ENCODE measurements at regions not wholly inside any gene's neighbourhood (a gene's known extent, or its start where the extent isn't known, plus 50 kb on each side); places are given as distances from the start of the nearest gene placed in this dataset.
"Not testable (repeated sequence)": the region's sequence is repeated elsewhere in the genome, so short reads cannot be mapped to it uniquely, and the experiment has no call there.

DNA sequence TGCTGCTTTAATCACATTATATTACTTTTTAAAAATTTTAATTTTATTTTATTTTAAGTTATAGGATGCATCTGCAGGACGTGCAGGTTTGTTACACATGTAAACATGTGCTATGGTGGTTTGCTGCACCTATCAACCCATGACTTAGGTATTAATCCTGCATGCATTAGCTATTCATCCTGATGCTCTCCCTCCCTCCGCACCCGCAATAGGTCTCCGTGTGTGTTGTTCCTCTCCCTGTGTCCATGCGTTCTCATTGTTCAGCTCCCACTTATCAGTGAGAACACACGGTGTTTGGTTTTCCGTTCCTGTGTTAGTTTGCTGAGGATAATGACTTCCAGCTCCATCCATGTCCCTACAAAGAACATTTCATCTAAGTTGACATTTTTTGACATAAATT is 283.2 kb downstream of the CYRIA start:
- DNase-seq (ENCODE audit: low spot score) (no peak), ATAC-seq (ENCODE audit: insufficient number of reproducible peaks, low FRiP score, low read depth) (no peak)
- TF ChIP-seq, protein P1, sequence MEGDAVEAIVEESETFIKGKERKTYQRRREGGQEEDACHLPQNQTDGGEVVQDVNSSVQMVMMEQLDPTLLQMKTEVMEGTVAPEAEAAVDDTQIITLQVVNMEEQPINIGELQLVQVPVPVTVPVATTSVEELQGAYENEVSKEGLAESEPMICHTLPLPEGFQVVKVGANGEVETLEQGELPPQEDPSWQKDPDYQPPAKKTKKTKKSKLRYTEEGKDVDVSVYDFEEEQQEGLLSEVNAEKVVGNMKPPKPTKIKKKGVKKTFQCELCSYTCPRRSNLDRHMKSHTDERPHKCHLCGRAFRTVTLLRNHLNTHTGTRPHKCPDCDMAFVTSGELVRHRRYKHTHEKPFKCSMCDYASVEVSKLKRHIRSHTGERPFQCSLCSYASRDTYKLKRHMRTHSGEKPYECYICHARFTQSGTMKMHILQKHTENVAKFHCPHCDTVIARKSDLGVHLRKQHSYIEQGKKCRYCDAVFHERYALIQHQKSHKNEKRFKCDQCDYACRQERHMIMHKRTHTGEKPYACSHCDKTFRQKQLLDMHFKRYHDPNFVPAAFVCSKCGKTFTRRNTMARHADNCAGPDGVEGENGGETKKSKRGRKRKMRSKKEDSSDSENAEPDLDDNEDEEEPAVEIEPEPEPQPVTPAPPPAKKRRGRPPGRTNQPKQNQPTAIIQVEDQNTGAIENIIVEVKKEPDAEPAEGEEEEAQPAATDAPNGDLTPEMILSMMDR (IDR thresholded peaks at IDR 0.05): no peak
- Histone ChIP-seq H3K27me3 (replicated peaks; ENCODE audit: insufficient read depth) (no peaks in the 10 kb centered on the region), H3K9me3 (no peaks in the 10 kb centered on the region), H3K4me1 (ENCODE audit: control insufficient read depth in 1 of 2, low read depth in 2 of 2) (no peaks in the 10 kb centered on the region), H3K4me3 (no peak overlapping the region), H3K36me3 (no peaks in the 10 kb centered on the region), H3K27ac (no peak overlapping the region)

DNA sequence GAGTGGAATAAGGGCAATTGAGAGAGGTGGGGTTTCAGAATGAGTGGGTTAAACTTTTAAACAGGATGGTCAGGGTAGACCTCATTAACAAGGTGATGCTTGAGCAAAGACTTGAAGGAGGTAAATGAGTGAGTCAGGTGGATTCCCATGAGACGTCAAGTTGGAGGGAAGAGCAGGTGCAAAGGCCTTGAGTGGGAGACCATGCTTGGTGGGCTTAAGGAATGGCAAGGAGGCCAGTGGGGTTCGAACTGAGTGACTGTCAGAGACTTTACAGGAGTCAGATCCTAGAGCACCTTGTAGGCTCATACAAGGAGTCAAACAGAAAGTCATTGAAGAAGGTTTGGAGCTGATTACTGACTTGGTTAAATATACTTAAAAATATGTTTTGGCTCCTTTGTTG is 284.1 kb downstream of the CYRIA start:
- no peak overlapping the region for H3K27ac ChIP-seq
- no peak for DNase-seq (ENCODE audit: low spot score)
- TF ChIP-seq, protein P1 (IDR thresholded peaks at IDR 0.05): no peak
- H3K27me3 ChIP-seq (replicated peaks; ENCODE audit: insufficient read depth): no peaks in the 10 kb centered on the region
- H3K9me3 ChIP-seq: no peaks in the 10 kb centered on the region
- H3K4me3 ChIP-seq: no peak overlapping the region
- H3K4me1 ChIP-seq (ENCODE audit: control insufficient read depth in 1 of 2, low read depth in 2 of 2): no peaks in the 10 kb centered on the region
- no peaks in the 10 kb centered on the region for H3K36me3 ChIP-seq
- ATAC-seq (ENCODE audit: insufficient number of reproducible peaks, low FRiP score, low read depth): no peak

DNA sequence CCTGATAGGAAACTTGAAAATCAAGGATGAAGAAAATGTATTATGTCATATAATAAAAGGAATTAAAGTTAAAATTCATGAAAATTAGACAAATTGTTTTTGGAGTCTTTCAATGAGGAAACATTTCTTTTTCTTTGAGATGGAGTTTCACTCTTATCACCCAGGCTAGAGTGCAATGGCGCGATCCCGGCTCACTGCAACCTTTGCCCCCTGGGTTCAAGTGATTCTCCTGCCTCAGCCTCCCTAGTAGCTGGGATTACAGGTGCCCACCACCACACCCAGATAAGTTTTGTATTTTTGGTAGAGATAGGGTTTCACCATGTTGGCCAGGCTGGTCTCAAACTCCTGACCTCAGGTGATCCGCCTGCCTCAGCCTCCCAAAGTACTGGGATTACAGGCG is 285.7 kb downstream of the CYRIA start:
- H3K36me3 ChIP-seq; DNase-seq (ENCODE audit: low spot score); H3K4me1 ChIP-seq (ENCODE audit: control insufficient read depth in 1 of 2, low read depth in 2 of 2); H3K27ac ChIP-seq; H3K9me3 ChIP-seq; H3K4me3 ChIP-seq; H3K27me3 ChIP-seq (replicated peaks; ENCODE audit: insufficient read depth); ATAC-seq (ENCODE audit: insufficient number of reproducible peaks, low FRiP score, low read depth): not testable (repeated sequence)

DNA sequence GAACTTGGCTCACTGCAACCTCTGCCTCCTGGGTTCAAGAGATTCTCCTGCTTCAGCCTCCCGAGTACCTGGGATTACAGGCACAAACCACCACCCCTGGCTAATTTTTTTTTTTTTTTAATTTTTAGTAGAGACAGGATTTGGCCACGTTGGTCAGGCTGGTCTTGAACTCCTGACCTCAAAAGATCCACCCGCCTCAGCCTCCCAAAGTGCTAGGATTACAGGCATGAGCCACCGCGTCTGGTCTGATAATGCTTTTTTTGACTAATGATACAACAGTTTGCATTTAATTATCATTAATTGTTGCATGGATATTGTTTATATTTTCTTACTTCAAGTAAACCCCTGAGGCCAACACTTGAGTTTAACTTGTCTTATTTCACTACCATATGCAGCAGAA is 286.6 kb downstream of the CYRIA start:
- H3K9me3 ChIP-seq; H3K4me1 ChIP-seq (ENCODE audit: control insufficient read depth in 1 of 2, low read depth in 2 of 2); H3K36me3 ChIP-seq; H3K27ac ChIP-seq; DNase-seq (ENCODE audit: low spot score); H3K4me3 ChIP-seq; ATAC-seq (ENCODE audit: insufficient number of reproducible peaks, low FRiP score, low read depth); H3K27me3 ChIP-seq (replicated peaks; ENCODE audit: insufficient read depth): not testable (repeated sequence)

DNA sequence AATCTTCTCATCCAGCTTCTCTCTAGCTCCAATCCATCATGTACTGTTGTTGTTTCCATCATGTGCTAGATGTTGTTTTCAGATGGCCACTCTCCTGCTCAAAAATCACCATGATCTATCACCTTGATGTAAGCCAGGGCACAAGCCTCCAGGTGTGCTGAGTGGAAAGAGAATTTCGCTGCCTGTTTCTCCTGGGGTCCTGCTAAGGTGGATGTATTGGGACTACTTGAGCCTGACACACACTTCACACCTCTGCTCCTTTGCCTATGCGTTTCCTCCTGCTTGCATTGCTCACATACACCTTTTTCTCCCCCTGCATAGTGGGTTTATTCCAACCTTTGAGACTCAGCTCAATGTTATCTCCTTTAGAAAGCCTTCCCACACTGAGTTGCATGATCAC is 287.6 kb downstream of the CYRIA start:
- DNase-seq (ENCODE audit: low spot score) (no peak), ATAC-seq (ENCODE audit: insufficient number of reproducible peaks, low FRiP score, low read depth) (no peak)
- TF ChIP-seq, protein P1 (IDR thresholded peaks at IDR 0.05): no peak
- H3K9me3 ChIP-seq: no peaks in the 10 kb centered on the region
- H3K27ac ChIP-seq: no peak overlapping the region
- H3K27me3 ChIP-seq (replicated peaks; ENCODE audit: insufficient read depth): no peaks in the 10 kb centered on the region
- H3K4me3 ChIP-seq: no peak overlapping the region
- H3K36me3 ChIP-seq: no peaks in the 10 kb centered on the region
- H3K4me1 ChIP-seq (ENCODE audit: control insufficient read depth in 1 of 2, low read depth in 2 of 2): no peaks in the 10 kb centered on the region

DNA sequence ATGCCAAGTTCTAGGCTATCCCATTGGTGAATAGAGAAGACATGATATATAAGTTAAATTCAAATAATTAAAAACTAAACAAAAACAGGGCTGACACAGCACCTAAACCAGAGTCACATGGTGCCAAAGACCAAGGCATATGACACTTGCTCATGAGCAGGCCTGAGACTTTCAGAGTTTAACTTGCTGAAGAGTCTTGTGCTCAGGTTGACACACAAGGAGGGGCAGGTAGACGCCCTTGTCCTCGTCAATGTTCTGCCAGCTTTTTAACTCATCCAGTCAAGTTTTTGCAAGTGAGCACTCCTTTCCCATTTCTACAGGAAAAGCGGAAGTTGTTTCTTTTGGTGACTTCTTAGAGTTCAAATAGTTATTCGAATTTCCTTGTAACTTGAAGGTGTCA is 289.7 kb downstream of the CYRIA start:
- no peaks in the 10 kb centered on the region for H3K9me3 ChIP-seq
- ATAC-seq (ENCODE audit: insufficient number of reproducible peaks, low FRiP score, low read depth) (no peak), DNase-seq (ENCODE audit: low spot score) (no peak)
- no peak overlapping the region for H3K27ac ChIP-seq
- H3K27me3 ChIP-seq (replicated peaks; ENCODE audit: insufficient read depth): no peaks in the 10 kb centered on the region
- no peaks in the 10 kb centered on the region for H3K36me3 ChIP-seq
- no peaks in the 10 kb centered on the region for H3K4me1 ChIP-seq (ENCODE audit: control insufficient read depth in 1 of 2, low read depth in 2 of 2)
- no peak overlapping the region for H3K4me3 ChIP-seq
- TF ChIP-seq, protein P1 (IDR thresholded peaks at IDR 0.05): no peak
